Stimulated activated CD4-positive, alpha-beta T cell treated with anti-CD3 and anti-CD28 coated beads, Interleukin-2, amount 100 ng/mL, for 48 hours (primary cell): ENCODE measurements at regions not wholly inside any gene's neighbourhood (a gene's known extent, or its start where the extent isn't known, plus 50 kb on each side); places are given as distances from the start of the nearest gene placed in this dataset.
"Not testable (repeated sequence)": the region's sequence is repeated elsewhere in the genome, so short reads cannot be mapped to it uniquely, and the experiment has no call there.

Experiments used
- DNase-seq, 2 donors: peaks; one replicate each; pipeline ENCODE4 v3.0.0-alpha.2; 2020

DNA sequence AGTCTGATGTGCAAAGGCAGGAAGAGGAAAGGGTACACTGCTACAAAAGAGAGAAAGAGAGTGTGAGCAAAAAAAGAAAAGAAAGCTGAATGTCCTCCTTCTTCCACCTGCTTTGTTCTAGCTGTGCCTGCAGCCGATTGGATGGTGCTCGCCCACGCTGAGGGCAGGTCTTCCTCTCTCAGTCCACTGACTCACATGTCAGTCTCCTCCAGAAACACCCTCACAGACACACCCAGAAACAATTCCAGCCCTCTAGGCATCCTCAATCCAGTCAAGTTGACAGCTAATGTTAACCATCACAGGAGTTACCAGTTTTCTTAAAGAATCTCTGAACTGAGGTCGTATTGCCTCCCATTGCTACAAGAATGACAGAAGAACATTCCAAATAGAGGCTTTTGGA lies 411.9 kb upstream of the SASH1 start:
- DNase-seq: no peak

DNA sequence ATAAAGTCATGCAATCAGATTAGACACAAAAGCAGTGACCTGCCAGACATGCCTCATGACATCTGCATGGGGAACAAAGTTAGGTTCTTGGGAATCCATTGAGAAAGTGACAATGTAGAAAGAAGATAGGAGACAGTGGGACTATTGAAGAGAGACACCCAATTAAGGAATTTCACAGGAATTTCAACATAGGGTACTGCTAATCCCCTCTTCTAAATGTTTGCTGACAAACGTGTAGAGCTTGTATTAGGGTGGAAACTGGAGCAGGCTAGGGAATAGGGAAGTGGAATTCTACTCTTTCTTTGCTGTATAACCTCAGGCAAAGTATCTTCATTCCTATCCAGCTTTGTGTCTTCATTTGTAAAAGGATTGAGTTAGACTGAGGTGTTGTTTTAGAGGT lies 409.4 kb upstream of the SASH1 start:
- no peak for DNase-seq

DNA sequence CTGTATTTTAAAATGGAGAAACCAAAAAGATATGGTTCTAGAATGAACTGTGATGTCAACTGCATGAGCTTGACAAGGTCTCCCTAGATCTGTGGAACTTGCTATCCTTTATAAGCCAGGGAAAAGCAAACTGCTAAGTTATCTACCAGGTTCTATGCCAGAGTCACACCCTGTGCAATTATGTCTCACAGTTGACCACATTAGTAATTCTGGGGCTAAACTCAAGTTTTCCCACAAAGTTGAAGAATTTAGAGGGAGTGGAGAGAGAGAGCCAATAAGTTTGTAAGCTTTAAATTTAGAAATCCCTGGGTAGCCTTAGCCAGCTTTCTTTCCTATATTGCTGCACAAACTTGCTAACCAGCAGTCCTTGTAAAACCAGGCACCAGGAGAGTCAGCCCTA lies 407.0 kb upstream of the SASH1 start:
- DNase-seq: no peak

DNA sequence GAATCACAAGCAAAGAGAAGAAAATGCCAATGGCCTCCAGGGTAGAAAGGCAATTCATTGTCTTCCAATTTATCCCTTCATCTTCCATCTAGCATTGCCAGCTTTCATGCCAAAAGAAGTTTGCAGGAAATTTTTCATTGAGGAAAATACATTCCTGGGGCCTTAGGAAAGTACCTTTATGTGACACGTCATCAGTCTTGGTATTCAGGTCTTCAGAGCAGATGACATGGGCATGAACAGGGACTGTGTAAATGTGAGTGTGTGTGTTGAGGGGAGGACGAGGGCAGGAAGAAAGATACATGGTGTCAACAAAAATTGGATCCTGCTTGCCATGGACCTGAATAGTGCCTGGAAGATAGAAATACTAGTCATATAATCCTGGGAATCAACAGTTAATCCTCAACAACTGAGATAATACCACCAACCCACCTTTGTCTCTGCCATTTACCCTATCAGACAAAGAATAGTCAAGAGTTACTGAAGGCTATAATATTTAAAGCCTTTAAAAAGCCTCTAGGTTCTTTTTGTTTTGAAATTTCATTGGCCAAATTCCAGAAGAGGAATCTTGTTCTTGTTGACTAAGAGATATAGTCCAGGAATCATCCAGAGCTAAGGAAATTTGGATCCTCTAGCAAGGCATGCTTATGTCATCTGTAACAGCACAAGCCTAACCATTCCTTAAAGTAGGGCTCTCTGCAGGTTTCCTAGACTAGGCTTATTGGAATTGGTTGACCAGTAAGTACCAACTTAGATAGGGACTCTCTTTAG lies 405.8 kb upstream of the SASH1 start:
- DNase-seq: no peak

DNA sequence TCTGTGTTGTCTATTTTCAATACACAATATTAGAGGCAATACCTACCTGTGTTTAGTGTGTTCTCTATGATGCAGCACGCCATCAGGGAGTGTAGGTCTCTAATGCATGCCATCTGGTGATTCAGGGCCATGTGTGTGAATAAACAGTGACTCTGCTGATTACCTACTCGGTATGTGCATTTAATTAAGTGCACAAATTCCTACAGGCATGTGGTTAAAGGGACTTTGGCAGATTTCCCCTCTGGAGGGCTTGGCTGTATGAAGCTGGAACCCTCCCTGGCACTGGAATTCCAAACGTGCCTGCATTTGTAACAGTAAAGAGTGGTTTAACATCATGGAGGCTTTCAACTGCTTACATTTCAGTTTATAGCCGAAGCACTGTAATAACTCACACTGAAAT lies 401.5 kb upstream of the SASH1 start:
- DNase-seq: no peak

DNA sequence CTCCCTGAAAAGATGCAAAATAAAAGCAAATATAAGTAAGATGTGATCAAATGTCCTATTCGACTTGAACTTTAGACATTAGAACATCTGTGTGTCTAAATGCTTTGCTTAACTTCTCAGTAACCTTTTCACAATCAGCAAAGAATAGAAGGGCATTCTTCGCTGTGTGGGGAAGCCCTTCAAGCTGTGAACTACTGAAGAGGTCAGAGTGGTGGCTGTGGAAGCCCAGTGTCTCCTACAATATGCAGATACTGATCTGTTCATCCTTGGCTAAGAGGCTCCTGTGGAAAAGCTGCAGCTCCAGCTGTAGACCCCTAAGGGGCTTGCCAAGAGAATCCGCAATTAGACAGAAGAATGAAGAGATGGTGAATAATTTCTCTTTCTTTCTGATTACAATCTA lies 400.3 kb upstream of the SASH1 start:
- DNase-seq: no peak

DNA sequence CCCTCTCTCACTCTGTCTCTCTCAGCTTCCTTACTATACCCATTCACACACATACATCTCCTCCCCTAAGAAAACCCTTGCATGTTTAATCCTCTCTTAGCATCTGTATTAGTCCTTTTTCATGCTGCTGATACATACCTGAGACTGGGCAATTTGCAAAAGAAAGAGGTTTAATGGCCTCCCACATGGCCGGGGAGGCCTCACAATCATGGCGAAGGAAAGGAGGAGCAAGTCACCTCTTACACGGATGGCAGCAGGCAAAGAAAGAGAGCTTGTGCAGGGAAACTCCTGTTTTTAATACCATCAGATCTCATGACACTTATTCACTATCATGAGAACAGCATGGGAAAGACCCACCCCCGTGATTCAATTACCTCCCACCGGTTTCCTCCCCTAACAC lies 398.5 kb upstream of the SASH1 start:
- no peak for DNase-seq

DNA sequence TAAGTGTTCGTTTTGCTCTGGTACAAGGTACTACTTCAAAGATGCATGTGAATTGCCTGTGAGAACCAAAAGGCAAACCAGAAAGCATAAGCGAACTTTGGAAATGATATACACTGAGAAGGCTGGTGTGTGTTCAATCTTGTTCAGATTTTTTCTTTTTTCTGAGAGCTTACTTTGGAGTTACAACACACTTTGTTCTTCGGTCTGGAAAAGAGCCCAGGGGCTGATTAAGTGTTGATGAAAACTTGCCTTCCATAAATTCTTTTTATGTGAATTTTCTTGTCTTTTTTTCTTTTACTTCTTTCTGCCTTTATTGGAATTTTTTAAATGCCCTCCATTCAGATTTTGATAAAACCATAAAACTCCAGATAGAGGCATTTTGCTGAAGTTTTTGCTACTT lies 395.1 kb upstream of the SASH1 start:
- DNase-seq: no peak

DNA sequence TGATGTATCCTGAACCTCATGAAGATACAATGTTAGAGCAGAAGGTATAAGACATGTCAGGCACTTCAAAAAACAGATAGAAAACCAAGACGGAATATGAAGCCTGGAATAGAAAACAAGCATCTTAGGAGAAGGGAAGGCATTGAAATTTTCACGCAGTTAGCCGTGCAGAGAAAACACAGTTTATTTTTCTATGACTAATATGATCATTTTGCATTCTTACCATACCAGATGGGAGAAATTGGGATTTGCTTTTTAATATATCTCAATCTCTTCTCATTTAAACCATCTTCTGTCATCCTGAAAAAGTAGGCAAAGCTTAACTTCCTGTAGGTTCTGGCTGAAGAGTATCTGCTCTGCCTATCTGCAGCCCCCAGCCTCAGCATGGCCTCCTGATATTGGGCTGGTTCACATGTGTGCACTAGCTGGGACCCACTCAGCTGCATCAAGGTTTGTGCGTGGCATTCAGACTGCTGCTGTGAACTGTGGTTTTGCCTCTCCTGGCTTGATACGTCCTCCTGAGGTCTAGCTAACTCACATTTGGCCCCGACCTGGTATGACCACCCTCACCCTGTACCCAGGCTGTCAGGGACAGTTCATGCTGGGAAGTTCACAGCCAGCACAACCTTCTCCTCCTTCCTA lies 392.5 kb upstream of the SASH1 start:
- DNase-seq: no peak

DNA sequence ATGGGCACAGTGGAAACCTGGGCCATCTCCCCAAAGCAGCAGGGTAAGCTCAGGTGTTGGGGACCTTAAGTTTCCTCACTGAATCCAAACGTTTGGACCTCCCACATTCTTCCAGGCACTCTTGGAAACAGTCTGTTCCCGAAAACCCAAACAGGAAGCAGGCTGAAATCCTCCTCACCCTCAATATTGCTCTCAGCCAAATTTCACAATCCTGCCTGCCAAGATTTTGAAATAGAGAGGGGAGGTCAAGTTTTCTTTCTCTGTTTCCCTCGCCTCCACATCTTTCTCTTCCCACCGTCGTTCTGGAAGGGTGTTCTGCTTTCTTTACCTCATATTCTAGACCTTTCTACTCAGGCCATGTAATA lies 392.0 kb upstream of the SASH1 start:
- DNase-seq: no peak

DNA sequence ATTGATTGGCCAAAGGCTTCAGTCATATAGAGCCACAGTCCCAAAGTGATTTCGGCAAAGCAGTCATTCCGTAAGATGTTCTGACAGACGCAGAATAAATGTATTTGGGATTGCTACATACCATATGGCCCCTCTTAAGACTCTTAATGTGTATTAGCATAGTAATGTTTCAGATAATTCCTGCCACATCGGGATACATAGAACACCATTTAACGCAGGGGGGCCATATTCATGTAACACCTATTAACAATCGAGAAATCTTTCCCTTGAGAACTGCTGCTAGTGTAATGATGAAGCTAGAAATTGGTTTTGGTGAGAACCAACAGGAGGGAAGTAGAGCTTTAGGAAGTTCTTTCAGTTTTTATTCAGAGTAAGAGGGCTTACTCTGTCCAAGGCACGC lies 390.9 kb upstream of the SASH1 start:
- DNase-seq: no peak

DNA sequence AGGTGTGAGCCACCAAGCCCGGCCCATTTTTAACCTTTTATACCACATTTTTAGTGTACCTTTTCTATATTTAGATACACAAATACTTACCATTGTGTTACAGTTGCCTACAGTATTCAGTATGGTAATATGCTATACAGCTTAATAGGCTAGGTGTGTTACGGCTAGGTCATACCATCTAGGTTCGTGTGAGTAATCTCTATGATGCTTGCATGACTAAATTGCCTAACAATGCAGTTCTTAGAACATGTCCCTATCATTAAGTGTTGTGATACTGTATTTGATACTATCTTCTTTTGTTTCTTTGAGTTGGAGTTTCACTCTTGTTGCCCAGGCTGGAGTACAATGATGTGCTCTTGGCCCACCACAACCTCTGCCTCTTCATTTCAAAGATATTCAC lies 387.7 kb upstream of the SASH1 start:
- DNase-seq: no peak

DNA sequence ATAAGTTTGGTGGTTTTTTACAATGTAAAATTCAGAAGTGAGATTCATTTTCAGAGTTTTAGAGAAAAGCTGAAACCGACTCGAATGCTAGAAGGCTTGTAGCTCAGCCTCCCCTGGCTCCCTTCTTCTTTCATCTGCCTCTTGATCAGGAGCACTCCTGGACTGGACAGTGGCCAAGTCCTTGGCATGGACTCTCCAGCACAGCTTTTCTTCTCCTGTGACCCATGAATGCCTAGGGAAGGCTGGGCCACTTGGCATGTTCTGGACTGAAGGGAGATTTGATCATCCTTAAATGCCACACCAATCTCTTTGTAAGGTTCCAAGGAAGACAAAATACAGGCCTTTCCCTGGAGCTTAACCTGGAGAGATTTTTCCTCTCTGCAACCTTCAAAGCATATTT lies 384.0 kb upstream of the SASH1 start:
- no peak for DNase-seq

DNA sequence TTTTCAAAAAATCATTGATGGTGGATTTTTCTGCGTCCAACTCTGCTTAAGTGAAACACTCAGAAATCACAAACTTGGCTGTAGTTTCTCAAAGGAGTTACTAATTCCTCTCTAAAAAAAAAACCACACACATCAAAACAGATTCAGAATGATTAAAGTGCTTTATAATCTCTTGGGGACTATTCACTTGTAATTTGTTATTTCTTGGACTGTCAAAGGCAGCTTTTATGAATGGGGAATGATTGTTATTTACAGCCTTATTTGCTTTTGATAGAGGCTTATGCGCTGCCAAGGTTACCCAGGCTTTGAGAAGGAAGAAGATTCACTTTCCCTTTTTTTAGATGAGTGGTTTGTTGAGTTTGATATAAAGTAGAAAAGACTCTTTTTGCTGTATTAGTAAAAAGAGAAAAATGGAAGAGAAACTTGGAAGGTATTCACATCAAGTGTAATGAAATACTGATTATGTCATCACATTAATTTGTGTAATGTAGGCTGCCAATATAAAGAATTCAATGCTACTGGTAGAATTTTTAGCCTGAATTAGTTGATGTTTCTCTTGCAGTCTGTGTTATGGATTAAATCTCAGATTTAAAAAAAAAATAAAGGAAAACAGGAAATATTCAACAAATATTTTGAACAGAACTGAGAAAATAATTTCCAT lies 381.0 kb upstream of the SASH1 start:
- no peak for DNase-seq

DNA sequence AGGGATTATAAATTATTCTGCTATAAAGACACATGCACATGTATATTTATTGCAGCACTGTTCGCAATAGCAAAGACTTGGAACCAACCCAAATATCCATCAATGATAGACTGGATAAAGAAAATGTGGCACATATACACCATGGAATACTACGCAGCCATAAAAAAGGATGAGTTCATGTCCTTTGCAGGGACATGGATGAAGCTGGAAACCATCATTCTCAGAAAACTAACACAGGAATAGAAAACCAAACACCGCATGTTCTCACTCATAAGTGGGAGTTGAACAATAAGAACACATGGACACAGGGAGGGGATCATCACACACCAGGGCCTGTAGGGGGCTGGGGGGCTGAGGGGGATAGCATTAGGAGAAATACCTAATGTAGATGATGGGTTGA lies 377.2 kb upstream of the SASH1 start:
- DNase-seq: not testable (repeated sequence)

DNA sequence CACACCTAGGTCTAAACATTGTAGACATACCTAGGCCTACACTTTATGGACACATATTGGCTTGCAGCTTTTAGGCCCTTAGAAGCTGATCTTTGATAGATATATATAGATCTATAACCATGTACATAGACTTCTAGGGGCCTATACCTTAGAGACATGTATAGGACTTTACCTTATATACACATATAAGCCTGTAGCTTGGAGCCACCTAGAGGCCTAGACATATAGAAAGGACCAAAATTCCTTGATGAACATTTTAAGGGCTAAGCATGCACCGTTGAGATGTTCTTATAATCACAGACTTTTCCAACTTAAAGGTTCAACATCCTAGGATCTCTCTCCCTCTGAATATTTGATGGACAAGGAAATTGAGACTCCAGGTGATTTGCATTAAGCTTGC lies 371.7 kb upstream of the SASH1 start:
- no peak for DNase-seq

DNA sequence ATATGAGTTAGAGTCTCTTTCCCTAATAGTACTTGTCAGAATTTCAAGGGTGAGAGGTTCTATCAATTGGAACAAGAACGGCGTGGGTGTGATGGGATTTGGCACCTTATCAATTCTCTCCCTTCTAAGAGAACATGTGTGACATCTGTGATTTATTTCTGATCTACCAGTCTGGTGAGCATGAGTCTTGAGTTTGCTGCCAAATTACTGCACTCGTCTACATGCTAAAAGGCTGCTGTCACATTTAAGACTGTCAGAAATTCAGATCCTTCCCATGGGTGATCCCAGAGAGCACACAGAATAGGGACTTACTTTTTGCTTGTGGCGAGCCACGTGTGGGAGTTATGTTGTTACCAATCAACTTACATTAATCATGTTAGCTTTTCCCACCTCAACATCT lies 370.2 kb upstream of the SASH1 start:
- no peak for DNase-seq

DNA sequence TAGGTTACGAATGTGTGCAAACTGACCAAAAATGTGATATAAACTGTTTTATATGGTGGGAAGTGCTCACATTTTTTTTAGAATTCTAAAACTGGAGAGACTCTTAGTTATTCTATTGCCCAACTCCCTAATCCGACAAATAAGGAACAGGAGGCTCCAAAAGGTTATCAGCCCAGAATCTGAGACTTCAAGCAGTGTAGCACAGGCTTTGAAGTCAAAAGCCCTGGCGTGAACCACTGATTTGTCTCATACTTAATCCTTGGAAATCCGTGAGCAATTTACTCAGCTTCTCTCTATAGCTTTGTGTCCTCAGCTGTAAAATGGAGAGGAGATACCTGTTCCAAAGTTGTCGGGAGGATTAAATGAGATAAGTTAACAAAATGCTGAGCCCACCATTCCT lies 368.8 kb upstream of the SASH1 start:
- DNase-seq: no peak

DNA sequence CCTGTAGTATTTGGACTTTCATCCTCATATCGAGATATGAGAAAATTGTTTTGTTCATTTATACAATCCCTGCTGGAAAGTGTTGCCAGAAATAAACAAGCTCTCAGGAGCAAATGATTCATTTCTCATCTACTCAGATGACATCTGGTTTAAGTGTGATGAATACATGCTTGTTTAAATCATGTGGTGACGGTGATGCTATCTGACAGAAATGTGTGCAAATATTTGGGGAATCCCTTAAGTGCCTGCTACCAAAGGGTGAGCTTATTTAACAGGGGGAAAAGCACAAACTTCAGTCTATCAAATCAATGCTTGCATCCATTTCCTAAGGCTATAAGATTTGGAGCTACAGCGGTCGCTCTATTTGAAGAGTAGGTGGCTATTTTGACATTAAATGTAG lies 368.3 kb upstream of the SASH1 start:
- DNase-seq: no peak

DNA sequence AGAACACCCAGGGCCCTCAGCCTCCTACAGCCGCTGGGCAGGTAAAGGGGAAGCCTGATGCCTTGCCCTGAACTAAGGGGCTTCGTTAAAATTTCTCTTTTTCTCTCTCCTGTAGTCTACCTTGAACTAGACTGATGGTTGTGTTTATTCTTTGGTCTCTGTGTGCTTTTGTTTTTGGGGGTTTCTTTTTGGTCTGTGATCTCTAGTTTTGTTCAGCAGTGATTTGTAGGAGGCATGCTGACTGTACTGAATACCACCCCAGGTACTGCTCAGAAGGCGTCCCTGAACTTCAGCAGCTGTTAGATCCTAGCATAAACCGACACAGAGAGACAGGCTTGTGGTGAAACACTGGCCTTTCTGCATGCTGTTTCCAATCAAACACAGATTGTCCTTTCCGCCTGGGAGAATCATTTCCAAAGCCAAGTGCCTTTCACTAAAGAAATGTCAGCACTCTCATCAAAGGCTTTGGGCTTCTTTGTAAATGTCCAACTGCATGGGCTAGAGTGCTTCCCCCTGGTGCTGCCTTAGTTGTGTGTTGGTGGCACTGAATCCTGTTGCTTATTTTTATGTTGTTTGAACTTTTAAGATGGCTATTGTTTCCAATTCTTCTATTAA lies 364.7 kb upstream of the SASH1 start:
- no peak for DNase-seq

DNA sequence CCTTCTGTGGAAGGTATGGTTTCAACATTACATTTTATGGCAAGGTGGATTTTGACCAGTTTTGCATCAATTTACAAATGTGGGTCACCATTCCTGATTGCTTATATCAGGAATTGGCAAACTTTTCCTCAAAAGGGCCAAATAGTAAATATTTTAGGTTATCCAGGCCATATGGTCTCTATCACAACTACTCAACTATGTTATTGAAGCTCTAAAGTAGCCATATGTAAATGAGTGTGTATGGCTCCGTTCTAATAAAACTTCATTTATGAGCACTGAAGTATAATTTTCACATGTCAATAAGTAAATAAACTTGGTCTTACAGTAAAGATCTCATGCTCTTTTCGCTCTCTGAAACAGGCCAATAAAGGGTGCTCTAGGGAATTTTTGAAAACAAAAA lies 362.7 kb upstream of the SASH1 start:
- no peak for DNase-seq

DNA sequence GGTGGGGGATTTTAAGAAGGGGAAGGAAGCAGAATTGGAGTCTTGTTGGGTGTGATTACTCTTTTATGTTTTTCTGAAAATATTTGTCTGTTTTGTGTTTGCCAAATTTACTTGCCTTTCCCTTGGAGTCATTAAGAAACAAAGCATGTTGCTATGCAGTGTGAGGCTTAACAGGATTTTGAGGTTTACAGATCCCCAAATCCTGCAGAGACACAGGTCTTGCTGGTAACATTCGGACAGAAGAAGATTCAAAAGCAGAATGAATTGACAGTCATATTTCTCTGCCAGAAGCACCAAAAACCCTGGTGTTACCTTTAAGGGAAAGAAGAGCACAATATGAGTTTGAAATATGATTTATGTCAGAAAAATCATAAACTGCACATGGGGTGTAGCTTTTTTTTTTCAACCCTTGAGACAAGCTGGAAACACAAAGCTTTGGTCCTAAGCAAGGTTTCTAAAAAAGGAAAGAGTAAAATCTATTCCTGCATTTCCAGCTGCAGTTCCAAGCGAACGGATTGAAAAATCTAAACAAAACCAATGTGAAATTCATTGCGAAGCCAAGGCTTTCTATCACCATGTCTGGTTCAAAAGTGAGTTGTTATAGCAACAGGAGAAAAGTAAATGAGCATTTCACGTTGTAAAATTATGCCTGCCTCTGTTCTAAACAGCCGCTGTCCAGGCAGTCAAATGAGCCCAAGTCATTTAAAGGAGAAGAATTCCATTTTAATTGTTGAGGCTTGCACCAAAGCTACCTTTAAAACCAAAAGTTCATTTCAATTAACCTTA lies 358.9 kb upstream of the SASH1 start:
- DNase-seq: no peak

DNA sequence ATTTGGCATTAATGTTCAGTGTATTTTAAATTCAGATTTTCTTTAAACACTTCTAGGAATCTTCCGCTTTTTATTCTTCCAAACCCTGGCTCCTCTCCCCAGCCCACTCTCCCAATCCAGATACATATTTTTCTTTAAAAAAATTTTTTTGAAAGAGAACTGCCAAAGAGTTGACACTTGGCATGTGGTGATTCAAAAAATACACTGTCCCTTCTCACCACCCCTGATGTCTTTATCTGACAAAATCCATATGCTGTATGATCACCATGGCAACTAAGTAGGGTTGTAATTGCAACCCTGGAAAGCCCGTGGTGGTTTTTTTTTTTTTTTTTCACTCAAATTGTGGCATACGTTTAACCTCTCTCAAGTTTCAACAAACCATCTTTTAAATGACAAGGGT lies 355.8 kb upstream of the SASH1 start:
- DNase-seq: no peak
